ENCODE measurements at regions not wholly inside any gene's neighbourhood (a gene's known extent, or its start where the extent isn't known, plus 50 kb on each side); places are given as distances from the start of the nearest gene placed in this dataset.
"Not testable (repeated sequence)": the region's sequence is repeated elsewhere in the genome, so short reads cannot be mapped to it uniquely, and the experiment has no call there.

- DNase-seq: not testable (repeated sequence)
Observed at GRCh38 chr5:20759459-20759858, 771.5 kb upstream of the CDH18 start.

DNA sequence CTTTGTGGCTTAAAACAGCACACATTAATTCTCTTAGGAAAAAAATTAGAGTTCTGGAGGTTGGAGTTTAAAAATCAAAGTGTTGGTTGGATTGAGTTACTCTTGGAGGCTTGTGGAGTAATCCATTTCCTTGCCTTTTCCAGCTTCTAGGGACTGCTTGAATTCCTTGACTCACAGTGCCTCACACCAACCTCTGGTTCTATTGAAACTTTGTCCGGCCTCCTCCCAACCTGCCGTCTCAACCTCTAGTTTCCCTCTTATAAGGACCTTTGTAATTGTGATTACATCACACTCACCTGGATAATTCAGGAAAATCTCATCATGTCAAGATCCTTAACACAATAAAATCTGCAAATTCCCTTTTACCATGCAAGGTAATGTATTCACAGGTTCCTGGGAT is 764.2 kb upstream of the CDH18 start:
- DNase-seq: not testable (repeated sequence)

- DNase-seq: not testable (repeated sequence)
Observed at GRCh38 chr5:20735715-20736114, 747.7 kb upstream of the CDH18 start.

GRCh38 chr5:20732223-20732622 is 744.2 kb upstream of the CDH18 start:
- not testable (repeated sequence) for DNase-seq

GRCh38 chr5:20721286-20721685 is 733.3 kb upstream of the CDH18 start:
- not testable (repeated sequence) for DNase-seq

DNA sequence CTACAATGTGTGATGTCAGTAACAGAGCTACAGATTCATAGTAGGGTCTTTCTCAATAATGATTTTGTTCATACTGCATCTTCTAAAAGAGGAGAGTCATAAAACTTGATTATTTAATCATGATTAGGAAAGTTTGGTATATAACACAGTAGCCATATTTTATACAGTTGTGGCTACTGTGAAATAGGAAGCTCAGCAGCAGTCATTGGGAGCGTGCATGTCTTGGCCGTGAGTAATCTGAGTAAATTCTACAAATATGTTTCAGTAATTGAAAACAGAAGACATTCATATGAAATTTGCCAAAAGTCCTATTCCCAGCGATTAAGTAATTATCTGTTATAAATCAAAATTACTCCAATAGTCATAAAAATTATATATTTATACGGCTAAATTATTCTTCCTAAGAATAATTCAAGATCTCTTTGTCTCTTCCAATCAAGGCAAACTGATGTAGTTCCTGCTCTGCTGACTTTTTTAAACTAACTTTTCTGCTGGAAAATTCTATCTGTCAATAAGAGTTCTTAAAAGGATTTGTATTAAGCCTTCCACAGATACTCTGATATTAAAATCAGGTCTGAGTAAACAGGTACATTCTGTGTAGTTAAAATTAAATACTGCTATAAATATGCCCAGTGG is 723.6 kb upstream of the CDH18 start:
- DNase-seq: not testable (repeated sequence)

DNA sequence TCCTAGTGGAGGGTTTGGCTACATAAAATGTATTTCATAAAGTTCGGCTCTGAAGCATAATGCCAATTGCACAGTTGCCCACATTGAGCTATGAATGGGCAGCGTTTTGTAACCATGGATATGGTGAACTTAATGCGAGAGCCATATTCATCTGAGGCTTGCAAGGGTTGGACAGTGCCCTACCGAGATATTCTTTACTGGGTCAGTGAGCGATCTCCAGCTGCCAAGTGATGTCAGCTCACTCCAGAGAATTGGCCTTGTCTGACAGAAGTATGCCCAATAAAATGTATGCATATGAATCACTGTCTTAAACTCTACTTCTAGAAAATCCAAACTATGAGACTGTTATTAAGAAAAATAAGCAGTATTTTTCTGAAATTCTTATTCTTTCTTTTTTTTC is 719.6 kb upstream of the CDH18 start:
- DNase-seq: not testable (repeated sequence)

- no peak for DNase-seq
Observed at GRCh38 chr5:20694121-20694520, 706.1 kb upstream of the CDH18 start.

DNA sequence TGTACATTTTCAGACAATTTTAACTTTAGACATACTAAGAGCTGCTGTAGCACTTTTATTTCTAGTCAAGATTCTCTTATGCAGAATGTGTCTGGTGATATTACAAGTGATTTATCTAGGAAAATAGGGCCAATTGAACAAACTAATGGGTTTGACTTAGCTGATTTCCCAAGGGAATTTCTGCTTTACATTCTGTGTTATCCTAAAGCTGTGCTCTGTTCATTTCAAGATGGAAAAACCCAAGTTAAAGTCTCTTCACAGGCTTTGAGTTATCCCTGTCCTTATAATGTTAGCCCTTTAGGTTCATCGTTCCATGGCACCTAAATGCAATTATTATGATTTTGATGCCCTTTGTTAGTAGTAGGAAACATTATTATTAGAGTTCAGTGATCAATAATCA is 704.9 kb upstream of the CDH18 start:
- no peak for DNase-seq

DNA sequence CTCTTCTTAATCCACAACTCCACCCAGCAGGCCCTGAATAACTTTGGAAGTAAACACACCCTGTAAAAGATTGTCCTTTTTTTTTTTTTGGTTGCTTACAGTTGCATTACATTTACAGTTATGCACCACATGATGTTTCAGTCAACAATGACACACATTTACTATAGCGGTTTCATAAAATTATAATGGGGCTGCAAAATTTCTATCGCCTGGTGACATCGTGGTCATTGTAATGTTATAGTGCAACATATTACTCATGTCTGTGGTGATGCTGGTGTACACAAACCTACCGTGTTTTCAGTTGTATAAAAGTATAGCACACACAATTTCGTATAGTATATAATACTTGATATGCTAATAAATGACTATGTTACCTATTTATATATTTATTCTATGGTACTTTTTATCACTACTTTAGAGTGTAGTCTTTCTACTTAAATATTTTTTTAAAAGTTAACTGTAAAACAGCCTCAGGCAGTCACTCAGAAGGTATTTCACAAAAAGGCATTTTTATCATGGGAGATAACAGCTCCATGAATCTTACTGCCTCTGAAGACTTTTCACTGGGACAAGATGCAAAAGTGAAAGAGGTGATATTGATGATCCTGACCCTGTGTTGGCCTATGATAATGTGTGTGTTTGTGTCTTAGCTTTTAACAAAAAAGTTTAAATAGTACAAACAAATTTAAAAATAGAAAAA is 695.4 kb upstream of the CDH18 start:
- no peak for DNase-seq

DNA sequence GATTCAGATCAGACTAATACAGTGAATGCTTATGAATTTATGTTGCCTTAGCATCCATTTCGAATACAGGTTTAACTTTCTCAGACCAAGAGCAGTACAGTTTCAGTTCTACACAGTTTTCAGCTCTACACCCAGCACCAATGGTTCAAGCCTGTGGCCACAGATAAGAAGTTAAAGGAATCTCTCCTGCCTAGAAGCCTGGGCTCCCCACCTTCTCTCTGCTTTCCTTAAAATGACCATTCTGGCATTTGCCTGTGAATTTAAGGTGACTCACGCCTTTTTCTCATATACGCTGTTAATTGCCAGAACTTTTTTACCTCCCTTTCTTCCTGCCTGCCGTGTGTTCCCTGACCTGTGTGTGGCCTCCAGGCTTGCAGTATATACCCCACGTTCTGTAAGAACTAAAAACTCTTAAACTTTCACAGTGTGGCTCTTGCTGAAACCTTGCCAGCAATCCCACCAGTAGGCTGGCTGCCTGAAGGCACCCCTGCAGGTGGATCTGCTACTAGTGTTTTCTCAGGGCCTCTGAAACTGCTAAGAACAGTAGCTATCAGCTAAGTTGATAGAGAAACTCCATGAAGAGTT is 692.8 kb upstream of the CDH18 start:
- no peak for DNase-seq

DNA sequence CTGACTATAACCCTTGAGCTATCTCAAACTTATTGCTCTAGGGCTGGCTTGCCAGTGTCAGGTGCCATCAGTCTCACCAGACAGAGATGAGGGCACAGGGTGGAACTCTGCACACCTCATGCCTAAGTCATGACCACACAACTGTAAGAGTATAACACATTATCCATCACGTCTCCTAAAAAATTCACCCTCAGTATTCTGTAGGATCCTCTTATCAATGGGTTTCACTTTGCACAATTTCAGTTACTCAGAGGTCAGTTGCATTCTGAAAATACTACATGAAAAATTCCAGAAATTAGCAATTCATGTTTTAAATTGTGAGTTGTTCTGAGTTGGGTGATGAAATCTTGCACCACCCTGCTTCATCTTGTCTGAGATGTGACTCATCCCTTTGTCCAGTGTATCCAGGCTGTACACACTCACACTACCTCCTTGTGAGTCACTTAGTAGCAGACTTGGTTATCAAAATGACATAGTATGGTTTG is 690.9 kb upstream of the CDH18 start:
- DNase-seq: no peak

- DNase-seq: no peak
Observed at GRCh38 chr5:20678386-20678785, 690.4 kb upstream of the CDH18 start.

- no peak for DNase-seq
Observed at GRCh38 chr5:20660588-20660987, 672.6 kb upstream of the CDH18 start.

- no peak for DNase-seq
Observed at GRCh38 chr5:20656262-20656661, 668.3 kb upstream of the CDH18 start.

GRCh38 chr5:20655211-20655610 is 667.2 kb upstream of the CDH18 start:
- no peak for DNase-seq

DNA sequence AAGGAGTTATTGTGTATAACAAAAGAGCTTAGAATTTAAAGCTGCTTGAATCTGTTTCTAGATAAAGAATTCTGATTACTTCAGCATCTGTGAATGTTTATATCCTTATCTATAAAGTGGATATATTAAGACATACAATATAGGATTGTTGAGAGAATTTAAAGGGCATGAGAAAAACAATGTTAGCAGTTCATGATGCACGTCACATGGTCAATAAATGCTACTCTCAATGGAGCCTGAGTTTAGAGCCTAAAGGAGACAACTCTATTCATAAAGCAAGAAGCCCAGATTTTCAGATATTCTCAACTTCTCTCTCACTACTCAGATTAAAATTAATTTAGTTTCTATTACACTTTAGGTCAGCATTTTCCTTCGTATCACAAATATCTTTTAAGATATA is 666.7 kb upstream of the CDH18 start:
- no peak for DNase-seq

GRCh38 chr5:20654033-20654432 is 666.0 kb upstream of the CDH18 start:
- DNase-seq: no peak

DNA sequence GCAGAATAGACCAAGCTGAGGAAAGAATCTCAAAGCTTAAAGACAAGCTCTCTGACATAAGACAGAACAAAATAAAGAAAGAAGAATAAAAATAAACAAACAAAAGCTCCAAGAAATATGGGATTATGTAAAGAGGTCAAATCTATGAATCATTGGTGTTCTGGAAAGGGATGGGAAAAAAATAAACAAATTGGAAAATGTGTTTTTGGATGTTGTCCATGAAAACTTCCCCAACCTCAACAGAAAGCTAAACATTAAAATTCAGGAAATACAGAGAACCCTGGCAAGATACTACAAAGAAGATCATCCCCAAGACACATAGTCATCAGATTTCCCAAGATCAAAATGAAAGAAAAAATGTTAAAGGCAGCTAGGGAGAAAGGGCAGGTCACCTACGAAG is 662.0 kb upstream of the CDH18 start:
- no peak for DNase-seq

DNA sequence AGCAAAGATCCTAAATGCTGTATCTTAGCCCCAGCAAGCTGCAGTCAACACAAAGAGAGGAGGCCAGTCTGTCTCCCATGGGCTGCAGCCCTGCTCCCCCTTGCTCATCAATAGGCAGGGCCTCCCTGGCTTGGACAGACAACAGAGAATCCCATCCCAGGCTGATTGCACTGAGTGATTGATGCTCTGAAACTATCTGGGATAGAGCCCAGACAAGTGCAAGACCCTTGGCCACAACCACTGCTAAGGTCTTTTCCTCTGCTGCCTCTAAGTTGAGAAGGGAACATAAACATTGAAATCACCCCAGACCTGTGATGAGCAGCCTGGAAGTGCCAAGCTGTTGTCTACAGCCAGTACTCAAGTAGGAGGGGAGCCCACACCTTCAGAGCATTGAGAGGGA is 661.0 kb upstream of the CDH18 start:
- no peak for DNase-seq

GRCh38 chr5:20636686-20637085 is 648.7 kb upstream of the CDH18 start:
- DNase-seq: no peak

GRCh38 chr5:20619591-20619990 is 631.6 kb upstream of the CDH18 start:
- no peak for DNase-seq

- DNase-seq: no peak
Observed at GRCh38 chr5:20618340-20618739, 630.3 kb upstream of the CDH18 start.

DNA sequence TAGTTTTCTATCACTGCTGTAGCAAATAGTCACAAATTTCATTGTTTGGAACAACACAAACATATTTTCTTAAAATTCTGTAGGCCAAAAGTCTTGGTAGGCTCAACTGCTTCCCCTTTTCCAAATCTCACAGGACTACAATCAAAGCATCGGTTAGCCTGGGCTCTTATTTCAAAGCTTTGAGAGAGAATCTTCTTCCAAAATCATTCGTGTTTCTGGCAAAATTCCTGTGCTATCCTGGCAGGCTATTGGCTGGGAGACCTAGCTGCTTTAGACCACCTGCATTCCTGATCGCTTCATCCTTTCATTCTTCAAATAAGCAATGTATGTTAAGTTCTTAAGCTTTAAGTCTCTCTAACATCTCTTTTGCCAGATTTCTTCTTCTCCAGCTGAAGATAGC is 629.8 kb upstream of the CDH18 start:
- DNase-seq: no peak
